B cell (primary cell): ENCODE measurements at regions not wholly inside any gene's neighbourhood (a gene's known extent, or its start where the extent isn't known, plus 50 kb on each side); places are given as distances from the start of the nearest gene placed in this dataset.

Source experiments
- EZH2 ChIP-seq: IDR thresholded peaks from 2 replicates; pipeline ENCODE4 v1.6.1; 2012; ENCODE audit warnings: borderline replicate concordance, low read depth, mild to moderate bottlenecking, moderate library complexity, low read length; ENCODE audit not compliant: insufficient read depth, poor library complexity, severe bottlenecking
- TF ChIP-seq, protein P1 (sequence below): fragments of 200-600 bp; IDR thresholded peaks from one replicate; pipeline ENCODE4 v1.8.0; 2022; ENCODE audit warnings: antibody characterized with exemption, mild to moderate bottlenecking

DNA sequence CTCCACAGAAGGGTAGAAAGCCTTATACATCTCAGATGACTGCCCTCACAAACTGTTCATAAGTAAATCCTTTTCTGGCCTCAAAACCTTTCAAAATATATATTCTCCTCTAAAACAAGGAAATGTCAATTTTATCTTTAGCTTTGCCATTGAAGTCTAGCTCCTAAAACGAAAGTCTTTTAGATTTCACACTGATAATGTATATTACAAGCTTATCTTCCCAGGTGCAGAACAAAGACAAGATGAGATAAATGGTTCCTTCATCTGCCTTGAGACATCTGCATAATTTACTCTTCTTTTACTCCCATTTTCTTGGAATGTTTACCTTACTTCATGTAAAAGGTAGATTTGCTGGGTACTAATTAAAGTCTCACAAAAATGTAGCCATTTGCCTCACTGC, 257.1 kb downstream of the SYT10 start:
- TF ChIP-seq, protein P1, sequence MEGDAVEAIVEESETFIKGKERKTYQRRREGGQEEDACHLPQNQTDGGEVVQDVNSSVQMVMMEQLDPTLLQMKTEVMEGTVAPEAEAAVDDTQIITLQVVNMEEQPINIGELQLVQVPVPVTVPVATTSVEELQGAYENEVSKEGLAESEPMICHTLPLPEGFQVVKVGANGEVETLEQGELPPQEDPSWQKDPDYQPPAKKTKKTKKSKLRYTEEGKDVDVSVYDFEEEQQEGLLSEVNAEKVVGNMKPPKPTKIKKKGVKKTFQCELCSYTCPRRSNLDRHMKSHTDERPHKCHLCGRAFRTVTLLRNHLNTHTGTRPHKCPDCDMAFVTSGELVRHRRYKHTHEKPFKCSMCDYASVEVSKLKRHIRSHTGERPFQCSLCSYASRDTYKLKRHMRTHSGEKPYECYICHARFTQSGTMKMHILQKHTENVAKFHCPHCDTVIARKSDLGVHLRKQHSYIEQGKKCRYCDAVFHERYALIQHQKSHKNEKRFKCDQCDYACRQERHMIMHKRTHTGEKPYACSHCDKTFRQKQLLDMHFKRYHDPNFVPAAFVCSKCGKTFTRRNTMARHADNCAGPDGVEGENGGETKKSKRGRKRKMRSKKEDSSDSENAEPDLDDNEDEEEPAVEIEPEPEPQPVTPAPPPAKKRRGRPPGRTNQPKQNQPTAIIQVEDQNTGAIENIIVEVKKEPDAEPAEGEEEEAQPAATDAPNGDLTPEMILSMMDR, result no peak
- TF ChIP-seq EZH2, result no peak
